ENCODE measurements at regions not wholly inside any gene's neighbourhood (a gene's known extent, or its start where the extent isn't known, plus 50 kb on each side); places are given as distances from the start of the nearest gene placed in this dataset.

GRCh38 chr17:21843951-21844590 lies 151.7 kb downstream of the KCNJ18 start:
- TF ChIP-seq CTCF (IDR thresholded peaks at IDR 0.05) (no peak), POLR2A (IDR thresholded peaks at IDR 0.05) (no peak)
